Liver (tissue), 8 donors: ENCODE measurements at regions not wholly inside any gene's neighbourhood (a gene's known extent, or its start where the extent isn't known, plus 50 kb on each side); places are given as distances from the start of the nearest gene placed in this dataset.

ENCODE experiments used
- DNase-seq: peaks from one replicate; pipeline ENCODE4 v3.0.0-alpha.2; 2017; ENCODE audit warnings: low spot score
- H3K27ac ChIP-seq, 2 donors: one replicate each; pipeline ENCODE4 v1.7.0; 2013; ENCODE audit warnings: inconsistent platforms in 2 of 2, low read length in 2 of 2, control low read depth in 1 of 2, low read depth in 1 of 2, mild to moderate bottlenecking in 1 of 2
- H3K27me3 ChIP-seq, 4 donors: one replicate each; pipeline versions ENCODE4 v1.6.1 to v1.7.0; 2013; ENCODE audit warnings: low read length in 3 of 4, inconsistent platforms in 1 of 4, mild to moderate bottlenecking in 1 of 4, moderate library complexity in 1 of 4; ENCODE audit not compliant: control insufficient read depth in 4 of 4, insufficient read depth in 4 of 4
- H3K36me3 ChIP-seq, 4 donors: one replicate each; pipeline versions ENCODE4 v1.6.1 to v1.7.0; 2013; ENCODE audit warnings: low read length in 3 of 4, mild to moderate bottlenecking in 3 of 4, low read depth in 1 of 4, moderate library complexity in 1 of 4; ENCODE audit not compliant: control insufficient read depth in 4 of 4, insufficient read depth in 3 of 4
- H3K4me1 ChIP-seq, 4 donors: one replicate each; pipeline versions ENCODE4 v1.6.1 to v1.7.0; 2013; ENCODE audit warnings: low read length in 3 of 4, mild to moderate bottlenecking in 3 of 4, moderate library complexity in 1 of 4; ENCODE audit not compliant: control insufficient read depth in 4 of 4, insufficient read depth in 4 of 4
- H3K4me3 ChIP-seq, 3 donors: one replicate each; pipeline versions ENCODE4 v1.6.1 to v1.7.0; 2013; ENCODE audit warnings: low read length in 3 of 3, control low read depth in 1 of 3, low read depth in 1 of 3, mild to moderate bottlenecking in 1 of 3
- H3K9ac ChIP-seq, 2 donors: one replicate each; pipeline ENCODE4 v1.7.0; 2013; ENCODE audit warnings: low read length in 2 of 2, mild to moderate bottlenecking in 2 of 2, moderate library complexity in 2 of 2, control low read depth in 1 of 2, low read depth in 1 of 2
- H3K9me3 ChIP-seq, 4 donors: one replicate each; pipeline versions ENCODE4 v1.6.1 to v1.7.0; 2013; ENCODE audit warnings: low read length in 3 of 4; ENCODE audit not compliant: control insufficient read depth in 4 of 4
- ATF3 ChIP-seq: IDR thresholded peaks from 2 replicates; pipeline ENCODE4 v1.6.1; 2016; ENCODE audit warnings: antibody characterized with exemption
- CTCF ChIP-seq: fragments of 150-350 bp; IDR thresholded peaks from 2 replicates; pipeline ENCODE4 v1.5.1; 2017; ENCODE audit warnings: improper control_type of control experiment, low read depth, low read length; ENCODE audit not compliant: missing input control
- EGR1 ChIP-seq, 2 donors: IDR thresholded peaks; 2 replicates each; pipeline ENCODE4 v1.6.1; 2016 to 2018; ENCODE audit warnings: antibody characterized with exemption in 2 of 2, low read depth in 2 of 2
- FOXA1 ChIP-seq: IDR thresholded peaks from 2 replicates; pipeline ENCODE4 v1.6.1; 2016; ENCODE audit warnings: antibody characterized with exemption
- FOXA2 ChIP-seq: IDR thresholded peaks from 2 replicates; pipeline ENCODE4 v1.6.1; 2016; ENCODE audit warnings: antibody characterized with exemption
- GABPA ChIP-seq, 2 donors: IDR thresholded peaks in 1 of 2; conservative IDR thresholded peaks in 1 of 2; 2 replicates each; pipeline ENCODE4 v1.6.1; 2016; ENCODE audit warnings: antibody characterized with exemption in 2 of 2, mild to moderate bottlenecking in 1 of 2, moderate library complexity in 1 of 2
- HNF4A ChIP-seq, 2 donors: conservative IDR thresholded peaks; 2 replicates each; pipeline ENCODE4 v1.6.1; 2016; ENCODE audit warnings: antibody characterized with exemption in 2 of 2, mild to moderate bottlenecking in 2 of 2
- HNF4G ChIP-seq: IDR thresholded peaks from 2 replicates; pipeline ENCODE4 v1.6.1; 2016; ENCODE audit warnings: antibody characterized with exemption
- JUND ChIP-seq, 2 donors: IDR thresholded peaks; 2 replicates each; pipeline ENCODE4 v1.6.1; 2016; ENCODE audit warnings: antibody characterized with exemption in 2 of 2
- MAX ChIP-seq: IDR thresholded peaks from 2 replicates; pipeline ENCODE4 v1.6.1; 2016; ENCODE audit warnings: antibody characterized with exemption
- NR2F2 ChIP-seq: IDR thresholded peaks from 2 replicates; pipeline ENCODE4 v1.6.1; 2016; ENCODE audit warnings: antibody characterized with exemption
- RAD21 ChIP-seq, 2 donors: IDR thresholded peaks; 2 replicates each; pipeline ENCODE4 v1.6.1; 2016; ENCODE audit warnings: antibody characterized with exemption in 2 of 2, mild to moderate bottlenecking in 2 of 2
- REST ChIP-seq: IDR thresholded peaks from 2 replicates; pipeline ENCODE4 v1.6.1; 2016; ENCODE audit warnings: antibody characterized with exemption, mild to moderate bottlenecking
- RXRA ChIP-seq, 2 donors: IDR thresholded peaks; 2 replicates each; pipeline ENCODE4 v1.6.1; 2017 to 2018; ENCODE audit warnings: antibody characterized with exemption in 2 of 2, mild to moderate bottlenecking in 1 of 2
- SP1 ChIP-seq: IDR thresholded peaks from 2 replicates; pipeline ENCODE4 v1.6.1; 2018; ENCODE audit warnings: antibody characterized with exemption, mild to moderate bottlenecking
- TAF1 ChIP-seq: conservative IDR thresholded peaks from 2 replicates; pipeline ENCODE4 v1.6.1; 2016; ENCODE audit warnings: antibody characterized with exemption, mild to moderate bottlenecking
- YY1 ChIP-seq: IDR thresholded peaks from 2 replicates; pipeline ENCODE4 v1.6.1; 2016; ENCODE audit warnings: antibody characterized with exemption, mild to moderate bottlenecking
- ZBTB33 ChIP-seq: IDR thresholded peaks from 2 replicates; pipeline ENCODE4 v1.6.1; 2016; ENCODE audit warnings: antibody characterized with exemption
- WGBS: extraction: QIAGEN DNeasy Blood & Tissue Kit; methylation state at CpG from one replicate; pipeline ENCODE4 v1.1.7; 2013; 5-methylcytosine and 5-hydroxymethylcytosine counted together
- donor health status: healthy.
- donor health status: healthy.
- donor health status: healthy.
- donor health status: healthy.
- donor health status: healthy.

- H3K9me3 ChIP-seq: no peaks in the 10 kb centered on the region
- 87% methylated on average over 4 of the region's 4 CpGs for WGBS
- no peak overlapping the region for H3K27ac ChIP-seq
- no peak for TF ChIP-seq JUND (IDR thresholded peaks at IDR 0.05)
- TF ChIP-seq ZBTB33: no peak
- TF ChIP-seq CTCF: no peak
- TF ChIP-seq EGR1 (IDR thresholded peaks at IDR 0.05; ENCODE audit: low read depth in 2 of 2): no peak
- no peak for TF ChIP-seq ATF3
- no peak for TF ChIP-seq MAX
- TF ChIP-seq REST: no peak
- TF ChIP-seq RAD21 (IDR thresholded peaks at IDR 0.05): no peak
- no peak for TF ChIP-seq HNF4G
- TF ChIP-seq YY1: no peak
- TF ChIP-seq RXRA (IDR thresholded peaks at IDR 0.05): no peak
- no peak for TF ChIP-seq GABPA (IDR thresholded peaks at IDR 0.05 in 1 of 2, conservative IDR thresholded peaks at IDR 0.05 in 1 of 2)
- H3K36me3 ChIP-seq: no peaks in the 10 kb centered on the region
- no peaks in the 10 kb centered on the region for H3K27me3 ChIP-seq
- no peaks in the 10 kb centered on the region for H3K4me1 ChIP-seq
- no peak overlapping the region for H3K4me3 ChIP-seq
- H3K9ac ChIP-seq: no peak overlapping the region
- DNase-seq: no peak
Measured at GRCh38 chr2:65688141-65688886, 255.9 kb upstream of the SPRED2 start.

- no peak for DNase-seq
- no peak overlapping the region for H3K9ac ChIP-seq
- TF ChIP-seq GABPA (IDR thresholded peaks at IDR 0.05 in 1 of 2, conservative IDR thresholded peaks at IDR 0.05 in 1 of 2): no peak
- TF ChIP-seq HNF4A (conservative IDR thresholded peaks at IDR 0.05): no peak
- TF ChIP-seq FOXA1: no peak
- no peak for TF ChIP-seq TAF1
- no peak for TF ChIP-seq SP1
- TF ChIP-seq HNF4G: no peak
- no peak for TF ChIP-seq YY1
- no peak for TF ChIP-seq RXRA (IDR thresholded peaks at IDR 0.05)
- no peak for TF ChIP-seq NR2F2
- no peak for TF ChIP-seq JUND (IDR thresholded peaks at IDR 0.05)
- TF ChIP-seq FOXA2: no peak
- TF ChIP-seq ATF3: no peak
- no peak for TF ChIP-seq MAX
- no peak for TF ChIP-seq ZBTB33
- no peak for TF ChIP-seq EGR1 (IDR thresholded peaks at IDR 0.05; ENCODE audit: low read depth in 2 of 2)
Measured at GRCh38 chr2:65687614-65688013, 255.2 kb upstream of the SPRED2 start.

More at GRCh38 chr2:65687614-65688013, 255.2 kb upstream of the SPRED2 start:
- Histone ChIP-seq H3K36me3 (no peaks in the 10 kb centered on the region), H3K4me1 (no peaks in the 10 kb centered on the region), H3K27ac (no peak overlapping the region), H3K4me3 (no peak overlapping the region), H3K27me3 (no peaks in the 10 kb centered on the region), H3K9me3 (no peaks in the 10 kb centered on the region)
- 93% methylated on average over 9 of the region's 9 CpGs for WGBS
